Ishikawa (cell line): ENCODE measurements at regions not wholly inside any gene's neighbourhood (a gene's known extent, or its start where the extent isn't known, plus 50 kb on each side); places are given as distances from the start of the nearest gene placed in this dataset.

Experiments
- CEBPB ChIP-seq: IDR thresholded peaks from 2 replicates; pipeline ENCODE4 v1.6.1; 2012
- CREB1 ChIP-seq: IDR thresholded peaks from 2 replicates; pipeline ENCODE4 v1.6.1; 2012; ENCODE audit warnings: low read depth
- EGR1 ChIP-seq: IDR thresholded peaks from 2 replicates; pipeline ENCODE4 v1.6.1; 2012
- EP300 ChIP-seq: IDR thresholded peaks from 2 replicates; pipeline ENCODE4 v1.6.1; 2012; ENCODE audit warnings: borderline replicate concordance
- NFIC ChIP-seq: IDR thresholded peaks from 2 replicates; pipeline ENCODE4 v1.6.1; 2012
- RAD21 ChIP-seq: IDR thresholded peaks from 2 replicates; pipeline ENCODE4 v1.6.1; 2012; ENCODE audit warnings: low read depth
- TAF1 ChIP-seq: IDR thresholded peaks from 2 replicates; pipeline ENCODE4 v1.6.1; 2012; ENCODE audit warnings: low read depth, mild to moderate bottlenecking
- YY1 ChIP-seq: IDR thresholded peaks from 2 replicates; pipeline ENCODE4 v1.6.1; 2012; ENCODE audit warnings: low read depth
- TF ChIP-seq, protein P1 (sequence below): IDR thresholded peaks from 2 replicates; pipeline ENCODE4 v1.6.1; 2012; ENCODE audit warnings: low read depth, mild to moderate bottlenecking
- TF ChIP-seq, protein P2 (sequence below): IDR thresholded peaks from 2 replicates; pipeline ENCODE4 v1.6.1; 2012
- TF ChIP-seq, protein P3 (sequence below): IDR thresholded peaks from 2 replicates; pipeline ENCODE4 v1.6.1; 2012

DNA sequence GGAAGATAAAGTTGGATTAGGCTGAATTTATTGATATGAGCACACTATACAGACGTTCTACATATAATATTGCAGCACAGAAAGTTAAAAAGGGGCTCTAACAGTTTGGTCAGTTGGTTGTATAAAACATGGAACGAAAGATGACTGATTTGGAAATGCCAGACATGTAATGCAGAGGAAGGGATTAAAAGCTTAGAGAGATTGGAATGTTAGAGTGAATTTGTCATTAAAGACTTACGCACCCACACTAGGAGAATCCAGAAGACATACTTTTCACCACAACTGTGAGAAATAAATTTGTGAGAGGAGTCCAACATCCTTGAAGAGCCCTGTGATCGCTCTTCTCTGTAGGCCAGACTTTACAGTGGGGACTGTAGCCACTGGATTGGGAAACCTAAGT lies 134.7 kb downstream of the GPR63 start:
- no peak for TF ChIP-seq TAF1
- no peak for TF ChIP-seq YY1
- TF ChIP-seq, protein P1, sequence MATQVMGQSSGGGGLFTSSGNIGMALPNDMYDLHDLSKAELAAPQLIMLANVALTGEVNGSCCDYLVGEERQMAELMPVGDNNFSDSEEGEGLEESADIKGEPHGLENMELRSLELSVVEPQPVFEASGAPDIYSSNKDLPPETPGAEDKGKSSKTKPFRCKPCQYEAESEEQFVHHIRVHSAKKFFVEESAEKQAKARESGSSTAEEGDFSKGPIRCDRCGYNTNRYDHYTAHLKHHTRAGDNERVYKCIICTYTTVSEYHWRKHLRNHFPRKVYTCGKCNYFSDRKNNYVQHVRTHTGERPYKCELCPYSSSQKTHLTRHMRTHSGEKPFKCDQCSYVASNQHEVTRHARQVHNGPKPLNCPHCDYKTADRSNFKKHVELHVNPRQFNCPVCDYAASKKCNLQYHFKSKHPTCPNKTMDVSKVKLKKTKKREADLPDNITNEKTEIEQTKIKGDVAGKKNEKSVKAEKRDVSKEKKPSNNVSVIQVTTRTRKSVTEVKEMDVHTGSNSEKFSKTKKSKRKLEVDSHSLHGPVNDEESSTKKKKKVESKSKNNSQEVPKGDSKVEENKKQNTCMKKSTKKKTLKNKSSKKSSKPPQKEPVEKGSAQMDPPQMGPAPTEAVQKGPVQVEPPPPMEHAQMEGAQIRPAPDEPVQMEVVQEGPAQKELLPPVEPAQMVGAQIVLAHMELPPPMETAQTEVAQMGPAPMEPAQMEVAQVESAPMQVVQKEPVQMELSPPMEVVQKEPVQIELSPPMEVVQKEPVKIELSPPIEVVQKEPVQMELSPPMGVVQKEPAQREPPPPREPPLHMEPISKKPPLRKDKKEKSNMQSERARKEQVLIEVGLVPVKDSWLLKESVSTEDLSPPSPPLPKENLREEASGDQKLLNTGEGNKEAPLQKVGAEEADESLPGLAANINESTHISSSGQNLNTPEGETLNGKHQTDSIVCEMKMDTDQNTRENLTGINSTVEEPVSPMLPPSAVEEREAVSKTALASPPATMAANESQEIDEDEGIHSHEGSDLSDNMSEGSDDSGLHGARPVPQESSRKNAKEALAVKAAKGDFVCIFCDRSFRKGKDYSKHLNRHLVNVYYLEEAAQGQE = no peak
- no peak for TF ChIP-seq CEBPB
- TF ChIP-seq, protein P2, sequence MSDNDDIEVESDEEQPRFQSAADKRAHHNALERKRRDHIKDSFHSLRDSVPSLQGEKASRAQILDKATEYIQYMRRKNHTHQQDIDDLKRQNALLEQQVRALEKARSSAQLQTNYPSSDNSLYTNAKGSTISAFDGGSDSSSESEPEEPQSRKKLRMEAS = no peak
- no peak for TF ChIP-seq RAD21
- TF ChIP-seq EGR1 = no peak
- TF ChIP-seq NFIC = no peak
- TF ChIP-seq, protein P3, sequence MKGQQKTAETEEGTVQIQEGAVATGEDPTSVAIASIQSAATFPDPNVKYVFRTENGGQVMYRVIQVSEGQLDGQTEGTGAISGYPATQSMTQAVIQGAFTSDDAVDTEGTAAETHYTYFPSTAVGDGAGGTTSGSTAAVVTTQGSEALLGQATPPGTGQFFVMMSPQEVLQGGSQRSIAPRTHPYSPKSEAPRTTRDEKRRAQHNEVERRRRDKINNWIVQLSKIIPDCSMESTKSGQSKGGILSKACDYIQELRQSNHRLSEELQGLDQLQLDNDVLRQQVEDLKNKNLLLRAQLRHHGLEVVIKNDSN = no peak
- no peak for TF ChIP-seq EP300
- TF ChIP-seq CREB1 = no peak
